ENCODE measurements at regions not wholly inside any gene's neighbourhood (a gene's known extent, or its start where the extent isn't known, plus 50 kb on each side); places are given as distances from the start of the nearest gene placed in this dataset.

DNA sequence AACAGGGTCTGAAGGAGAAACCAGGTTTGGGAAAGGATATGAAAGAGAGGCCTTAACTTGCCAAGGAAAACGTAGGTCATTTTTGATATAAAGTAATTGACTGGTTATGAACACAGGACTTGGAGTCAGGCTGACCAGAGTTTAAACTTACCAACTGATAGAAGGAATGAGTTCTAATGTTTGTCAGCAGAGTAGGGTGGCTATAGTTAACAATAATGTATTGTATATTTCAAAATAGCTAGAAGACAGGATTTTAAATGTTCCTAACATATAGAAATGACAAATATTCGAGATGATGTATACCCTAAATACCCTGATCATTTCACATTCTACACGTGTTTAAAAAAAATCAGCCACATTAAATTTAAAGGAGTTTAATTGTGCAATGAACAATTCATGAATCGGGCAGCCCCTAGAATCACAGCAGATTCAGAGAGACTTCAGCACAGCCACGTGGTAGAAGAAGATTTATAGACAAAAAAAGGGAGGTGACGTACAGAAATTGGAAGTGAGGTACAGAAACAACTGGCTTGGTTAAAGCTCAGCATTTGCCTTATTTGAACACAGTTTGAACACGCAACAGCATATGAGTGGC, 52.5 kb upstream of the PLEKHG7 start:
- DNase-seq (ENCODE audit: low read depth), result no peak

DNA sequence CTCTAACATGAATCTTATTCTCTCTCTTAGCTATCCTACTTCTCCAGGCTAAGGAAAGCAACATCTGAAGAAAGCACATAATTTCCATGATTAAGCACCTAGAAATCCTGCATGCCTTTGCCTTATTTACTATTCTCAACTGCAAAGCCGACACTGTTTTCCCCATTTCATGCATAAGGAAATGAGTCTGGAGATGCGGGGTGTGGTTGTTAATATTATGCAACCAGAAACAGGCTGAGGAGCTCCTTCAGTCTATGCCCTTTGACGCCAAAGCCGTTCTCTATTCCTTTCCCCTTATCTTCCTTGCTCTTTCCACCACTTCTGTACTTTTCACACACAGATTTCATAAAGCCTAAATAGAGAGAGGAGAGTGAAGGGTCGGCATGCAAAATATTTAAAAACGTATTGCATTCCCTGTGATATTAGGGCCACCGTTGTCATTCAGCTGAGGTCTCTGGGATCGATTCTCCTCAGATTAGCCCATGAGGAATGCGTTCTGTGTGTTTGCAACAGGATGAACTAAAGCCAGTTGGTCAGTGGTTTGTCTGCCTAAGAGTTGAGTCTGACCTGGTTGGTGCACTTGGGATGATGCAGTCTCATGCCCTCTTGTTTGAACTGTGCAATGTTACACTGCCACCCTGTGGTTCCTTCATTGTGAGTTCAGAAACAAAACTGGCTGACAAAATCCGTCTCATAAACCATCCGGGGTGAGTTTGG, 53.1 kb upstream of the PLEKHG7 start:
- peak; percentile 85 for DNase-seq (ENCODE audit: low read depth)

DNA sequence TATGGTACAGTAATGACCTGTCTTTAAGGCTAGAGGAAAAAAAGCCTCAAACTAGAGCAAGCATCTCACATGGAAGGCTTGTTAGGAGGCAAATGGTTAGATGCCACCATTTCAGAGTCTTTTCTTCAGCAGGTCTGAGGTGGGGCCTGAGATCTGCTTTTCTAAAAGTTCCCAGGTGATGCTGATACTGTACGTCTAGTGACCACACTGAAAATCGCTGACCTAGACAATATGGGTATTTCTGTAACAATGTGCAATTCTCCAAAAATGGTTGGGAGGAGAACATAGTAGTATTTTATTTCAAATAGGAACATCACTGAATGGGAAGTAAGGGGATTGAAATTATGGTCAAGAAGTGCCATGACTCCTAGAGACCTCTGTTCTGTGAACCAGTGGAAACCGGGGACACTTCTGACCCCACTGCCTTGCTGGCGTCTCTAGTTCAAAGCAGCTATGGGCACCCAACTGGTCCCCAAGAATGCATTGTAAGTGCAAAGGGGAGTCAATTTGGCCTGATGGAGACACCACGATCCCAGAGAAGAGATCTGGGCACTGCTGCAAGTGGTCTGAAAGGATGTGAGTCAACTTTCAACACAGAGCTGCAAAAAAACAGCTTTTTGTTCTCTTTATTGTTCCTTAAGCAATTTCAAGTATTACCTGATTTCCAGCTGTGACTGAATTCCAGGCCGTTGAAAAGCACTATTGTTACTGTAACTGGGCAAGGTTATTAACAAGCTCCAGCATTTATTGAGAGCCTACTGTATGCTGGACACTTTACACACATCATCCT, 54.4 kb upstream of the PLEKHG7 start:
- peak; percentile 6 for DNase-seq (ENCODE audit: low read depth)

DNA sequence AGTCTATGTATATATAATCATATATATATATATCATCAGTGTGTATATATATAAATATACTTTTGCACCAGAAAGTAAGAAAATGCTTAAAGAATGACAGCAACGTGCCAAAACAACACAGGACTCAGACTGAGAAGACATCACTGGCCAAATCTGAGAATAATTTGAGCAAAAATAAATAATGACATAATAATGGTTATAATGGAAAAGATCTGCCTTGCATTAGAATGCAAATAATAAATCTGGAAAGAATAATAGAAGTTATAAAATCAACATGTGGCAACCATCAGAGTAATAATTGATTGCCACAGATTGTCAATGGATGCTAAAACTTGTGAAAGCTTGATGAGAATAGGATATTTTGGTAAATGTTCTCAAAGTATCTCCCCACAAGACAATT, 61.5 kb upstream of the PLEKHG7 start:
- no peak for DNase-seq (ENCODE audit: low read depth)

DNA sequence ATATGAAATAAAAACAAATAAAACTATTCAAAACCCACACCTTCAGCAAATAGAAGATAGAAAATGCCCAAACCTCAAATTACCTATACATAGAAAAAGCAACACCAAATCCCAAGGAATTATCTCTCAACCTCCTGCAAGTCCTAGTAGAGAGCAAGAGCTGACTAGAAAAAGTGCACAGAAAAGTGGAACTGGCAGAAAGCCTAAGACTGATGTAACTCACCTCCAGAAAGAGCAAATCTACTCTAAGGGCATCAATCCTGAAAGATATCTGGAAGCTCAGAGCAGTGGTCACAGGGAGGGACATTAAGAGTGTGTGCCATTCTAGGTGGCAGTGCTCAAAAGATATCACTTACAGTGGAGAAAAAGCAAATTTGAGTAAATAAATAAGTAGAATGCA, 62.1 kb upstream of the PLEKHG7 start:
- no peak for DNase-seq (ENCODE audit: low read depth)

DNA sequence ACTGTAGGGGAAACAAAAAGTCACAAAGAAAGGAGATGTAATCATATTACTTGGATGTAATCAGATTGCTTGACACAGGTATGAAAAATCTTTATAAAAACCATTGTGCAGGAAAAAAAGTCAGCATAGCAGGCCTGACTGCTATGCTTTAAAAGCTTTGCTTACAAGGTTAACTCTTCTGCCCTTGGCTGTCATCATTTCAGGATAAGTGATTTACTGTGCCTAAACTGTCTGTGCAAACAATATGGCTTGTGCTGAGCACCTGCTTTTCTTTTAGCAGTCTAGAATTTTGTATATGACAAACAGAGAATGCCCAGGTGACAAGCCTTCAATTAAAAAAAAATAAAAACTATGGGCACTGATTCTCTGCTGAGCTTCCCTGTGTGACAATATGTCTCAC, 63.8 kb upstream of the PLEKHG7 start:
- no peak for DNase-seq (ENCODE audit: low read depth)

DNA sequence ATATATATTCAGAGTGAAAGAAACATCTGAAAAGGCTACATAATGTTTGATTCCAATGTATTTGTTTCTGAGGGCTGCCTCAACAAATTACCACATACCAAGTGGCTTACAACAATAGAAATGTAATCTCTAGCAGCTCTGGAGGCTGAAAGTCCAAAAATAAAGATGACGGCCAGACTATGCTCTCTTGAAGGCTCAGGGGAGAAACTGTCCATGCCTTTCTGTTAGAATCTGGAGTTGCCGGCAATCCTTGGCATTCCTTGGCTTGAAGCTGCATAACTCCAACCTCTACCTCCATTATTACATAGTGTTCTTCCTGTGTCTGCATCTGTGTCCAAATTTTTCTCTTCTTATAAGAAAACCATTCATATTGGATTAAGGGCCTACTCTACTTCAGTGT, 68.1 kb upstream of the PLEKHG7 start:
- no peak for DNase-seq (ENCODE audit: low read depth)

DNA sequence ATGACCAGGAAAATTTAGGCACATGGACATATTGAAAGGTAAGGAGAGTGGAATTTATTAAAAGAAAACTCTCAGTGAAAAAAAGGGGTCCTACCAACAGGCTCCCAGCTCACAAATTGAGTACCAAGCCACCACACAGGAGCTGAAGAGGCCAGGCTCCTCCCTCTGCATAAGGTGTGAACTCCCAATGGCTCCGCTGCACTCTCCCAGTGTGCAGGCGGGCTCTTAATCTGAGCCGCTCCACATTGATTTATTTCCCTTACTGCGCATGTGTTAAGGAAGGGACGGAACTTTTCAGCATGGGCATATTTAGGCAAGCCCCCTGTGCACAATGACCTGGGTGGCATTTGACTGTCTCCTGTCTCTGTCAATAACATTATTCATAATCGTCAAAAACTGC, 68.6 kb upstream of the PLEKHG7 start:
- no peak for DNase-seq (ENCODE audit: low read depth)

DNA sequence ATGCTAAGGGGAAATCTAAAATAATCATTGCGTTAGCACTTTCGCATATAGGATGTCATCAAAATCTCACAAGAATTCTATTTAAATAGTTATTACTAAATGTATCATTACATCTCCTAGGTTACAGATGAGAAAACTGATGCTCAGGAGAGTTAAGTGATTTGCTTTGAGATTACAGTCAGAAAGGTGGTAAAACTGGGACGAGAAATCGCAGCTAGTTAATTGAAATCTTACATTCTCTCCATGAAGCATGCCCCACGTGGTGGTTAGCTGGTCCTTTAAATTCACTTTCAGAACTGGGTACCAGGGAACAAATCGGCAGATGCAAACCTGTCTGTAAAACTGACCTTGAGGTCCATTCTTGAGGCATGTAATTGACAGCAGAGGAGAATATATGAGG, 71.8 kb upstream of the PLEKHG7 start:
- no peak for DNase-seq (ENCODE audit: low read depth)

DNA sequence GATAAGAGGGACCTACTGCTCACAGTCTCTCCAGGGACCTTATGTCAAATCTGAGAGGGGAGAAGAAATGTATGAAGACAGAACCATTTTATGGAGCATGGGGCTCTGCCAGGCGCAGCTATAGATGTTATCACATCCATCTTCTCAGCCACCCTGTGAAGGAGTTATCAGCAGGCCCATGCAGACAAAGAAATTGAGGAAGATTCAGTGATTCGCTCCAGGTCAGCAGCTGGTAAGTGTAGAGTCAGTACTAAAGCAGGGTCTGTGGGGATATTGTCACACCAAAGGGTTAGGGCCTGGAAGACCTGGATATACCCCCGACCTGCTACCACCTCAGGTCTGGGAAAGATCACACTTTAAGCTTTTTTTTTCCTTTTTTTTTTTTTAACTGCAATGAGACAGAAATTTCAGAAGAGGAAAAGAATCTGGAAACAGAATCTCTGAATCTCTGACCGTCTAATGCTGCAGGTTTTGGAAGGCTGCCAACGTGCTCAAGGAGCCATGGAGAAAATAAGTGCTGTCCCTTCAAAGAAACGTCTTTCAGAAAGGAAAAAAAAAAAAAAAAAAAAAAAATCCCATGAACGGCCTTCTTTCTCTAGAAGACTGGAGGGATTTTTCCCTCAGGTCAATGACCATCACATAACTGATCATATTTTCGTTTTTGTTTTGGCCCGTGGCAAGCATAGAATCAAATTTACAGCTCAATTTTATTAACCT, 73.3 kb upstream of the PLEKHG7 start:
- DNase-seq (ENCODE audit: low read depth), result peak; percentile 73

DNA sequence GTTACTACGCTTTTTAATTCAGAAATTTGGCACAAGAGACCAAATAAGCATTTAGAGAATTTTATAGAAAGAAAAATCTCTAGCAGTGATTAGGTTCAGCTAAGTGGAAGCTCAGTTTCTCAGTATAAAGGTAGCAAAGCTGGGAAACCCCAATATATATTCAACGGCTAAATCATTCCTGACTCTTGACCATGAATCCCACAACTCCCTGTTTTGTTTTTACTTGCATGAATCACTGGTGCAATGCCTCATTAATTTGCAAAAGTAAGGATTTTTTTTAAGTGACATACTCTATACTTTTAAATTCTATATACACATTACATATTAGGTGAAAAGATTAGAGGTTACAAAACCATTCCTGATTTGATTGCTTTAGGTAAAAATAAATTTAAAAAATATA, 74.3 kb upstream of the PLEKHG7 start:
- DNase-seq (ENCODE audit: low read depth), result peak; percentile 59

DNA sequence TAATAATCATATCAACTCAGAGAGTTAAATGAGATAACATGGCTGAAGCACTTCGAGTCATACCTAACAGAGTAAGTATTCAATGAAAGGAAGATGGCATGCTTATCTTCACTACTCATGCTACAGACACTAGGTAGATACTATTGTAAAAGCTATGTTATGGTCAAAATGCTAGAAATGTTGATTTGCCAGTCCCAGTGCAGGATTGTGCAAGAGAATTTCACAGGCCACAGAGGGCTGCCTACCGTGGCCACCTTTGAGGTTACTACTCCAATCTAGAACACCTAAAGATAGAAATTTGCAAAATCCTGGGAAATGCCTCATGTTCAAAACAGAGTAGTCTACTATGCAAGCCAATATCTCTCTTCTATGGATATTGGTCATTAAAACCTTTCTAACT, 75.3 kb upstream of the PLEKHG7 start:
- DNase-seq (ENCODE audit: low read depth), result no peak

DNA sequence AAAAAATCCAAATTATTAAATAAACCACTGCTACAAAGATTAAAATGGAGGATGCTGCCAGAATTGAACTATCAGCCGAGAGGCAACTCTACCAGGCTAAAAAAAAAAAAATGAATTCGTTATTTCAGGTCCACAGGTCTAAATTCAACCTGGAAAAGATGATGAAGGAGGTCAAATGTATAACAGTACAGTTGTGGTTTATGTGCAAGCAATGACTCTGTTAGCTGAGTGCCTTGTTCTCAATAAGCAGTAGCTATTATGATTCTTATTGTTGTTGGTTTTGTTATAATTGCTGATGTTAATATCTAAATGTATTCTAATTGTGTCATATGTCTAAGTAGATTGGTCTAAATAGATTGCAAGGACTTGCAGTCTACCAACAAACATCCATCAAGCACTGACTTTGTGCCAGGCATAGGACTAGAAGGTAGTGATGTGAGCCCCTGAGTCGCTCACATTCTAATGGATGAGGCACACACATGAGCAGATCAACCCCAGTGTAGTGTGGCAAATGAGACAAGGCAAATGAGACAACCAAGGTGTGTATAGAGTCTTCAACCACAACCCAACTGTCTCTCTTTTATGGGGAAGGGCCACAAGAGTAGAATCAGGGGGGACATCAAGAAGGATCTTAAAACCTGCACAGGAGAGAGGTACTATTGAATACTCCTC, 77.0 kb upstream of the PLEKHG7 start:
- DNase-seq (ENCODE audit: low read depth), result no peak

DNA sequence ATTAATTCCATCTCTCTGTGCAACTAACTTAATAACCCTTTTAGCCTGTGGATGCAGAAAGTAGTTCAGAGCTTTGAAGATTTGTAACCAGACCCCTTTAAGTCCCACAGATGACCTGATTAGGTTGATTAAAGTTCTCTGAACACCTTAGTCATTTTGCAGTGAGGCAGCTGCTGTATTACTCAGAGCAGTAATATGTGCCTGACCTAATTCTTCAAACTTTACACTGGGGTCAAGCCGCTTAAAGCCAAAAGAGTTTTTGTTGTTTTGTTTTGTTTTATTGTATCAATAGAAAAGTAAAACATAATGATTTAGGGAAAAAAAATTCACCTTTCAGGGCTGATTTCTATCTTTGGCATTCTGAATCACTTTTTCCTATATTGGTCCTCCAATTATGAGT, 78.6 kb upstream of the PLEKHG7 start:
- DNase-seq (ENCODE audit: low read depth), result peak; percentile 84

DNA sequence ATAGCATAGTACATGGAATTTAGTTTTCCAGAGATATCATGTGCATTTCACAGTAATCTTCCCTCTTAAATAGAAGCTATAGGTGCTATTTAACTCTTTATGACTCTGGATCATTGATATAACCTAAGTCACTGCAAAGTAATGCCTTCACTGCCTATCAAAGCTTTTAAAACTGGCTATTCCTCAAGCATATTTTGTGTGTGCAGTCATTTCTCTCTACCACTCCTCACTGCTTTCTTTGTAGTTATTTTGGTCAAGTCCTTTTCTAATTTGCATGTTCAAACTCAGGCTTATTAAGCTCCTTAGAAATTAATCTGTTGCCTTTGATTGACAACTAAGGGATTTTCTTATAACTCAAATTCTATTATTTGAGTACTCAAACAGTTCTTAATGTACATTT, 79.4 kb upstream of the PLEKHG7 start:
- DNase-seq (ENCODE audit: low read depth), result no peak

DNA sequence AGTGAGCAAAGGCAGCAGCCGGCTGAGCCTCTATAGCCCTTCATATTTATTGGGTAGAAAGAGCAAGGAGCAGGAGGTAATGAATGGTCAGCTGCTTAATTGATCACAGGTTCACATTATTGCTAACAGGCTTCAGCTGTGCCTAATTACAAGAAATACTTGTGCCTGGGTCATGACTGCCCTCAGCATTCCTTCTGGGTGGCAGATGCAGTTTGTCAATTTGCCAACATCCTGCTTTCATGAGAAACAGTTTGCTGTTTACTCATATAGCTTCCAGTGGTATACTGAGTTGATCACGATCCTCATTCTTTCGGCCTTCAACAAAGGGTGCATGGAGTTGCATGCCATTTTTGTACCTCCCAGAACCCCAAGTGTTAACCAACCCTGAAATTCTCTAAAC, 81.0 kb upstream of the PLEKHG7 start:
- peak; percentile 55 for DNase-seq (ENCODE audit: low read depth)

DNA sequence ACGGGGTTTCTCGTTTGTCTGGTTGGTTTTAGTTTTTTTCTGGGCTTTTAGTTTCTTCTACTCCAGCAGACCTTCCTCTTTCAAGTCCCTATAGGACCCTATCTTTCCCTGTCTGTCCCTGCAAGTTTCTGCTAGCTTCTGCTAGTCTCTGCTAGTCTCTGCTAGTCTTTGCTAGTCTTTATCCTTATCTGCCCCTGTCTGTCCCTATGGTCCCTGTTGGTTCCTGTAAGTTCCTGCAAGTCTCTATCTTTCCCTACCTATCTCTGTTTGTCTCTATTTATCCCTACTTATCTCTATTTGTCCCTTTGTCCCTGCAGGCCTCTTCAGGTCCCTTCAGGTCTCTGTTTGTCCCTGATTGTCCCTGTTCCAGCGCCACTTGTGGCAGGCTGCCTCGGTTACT, 81.5 kb upstream of the PLEKHG7 start:
- DNase-seq (ENCODE audit: low read depth), result no peak

DNA sequence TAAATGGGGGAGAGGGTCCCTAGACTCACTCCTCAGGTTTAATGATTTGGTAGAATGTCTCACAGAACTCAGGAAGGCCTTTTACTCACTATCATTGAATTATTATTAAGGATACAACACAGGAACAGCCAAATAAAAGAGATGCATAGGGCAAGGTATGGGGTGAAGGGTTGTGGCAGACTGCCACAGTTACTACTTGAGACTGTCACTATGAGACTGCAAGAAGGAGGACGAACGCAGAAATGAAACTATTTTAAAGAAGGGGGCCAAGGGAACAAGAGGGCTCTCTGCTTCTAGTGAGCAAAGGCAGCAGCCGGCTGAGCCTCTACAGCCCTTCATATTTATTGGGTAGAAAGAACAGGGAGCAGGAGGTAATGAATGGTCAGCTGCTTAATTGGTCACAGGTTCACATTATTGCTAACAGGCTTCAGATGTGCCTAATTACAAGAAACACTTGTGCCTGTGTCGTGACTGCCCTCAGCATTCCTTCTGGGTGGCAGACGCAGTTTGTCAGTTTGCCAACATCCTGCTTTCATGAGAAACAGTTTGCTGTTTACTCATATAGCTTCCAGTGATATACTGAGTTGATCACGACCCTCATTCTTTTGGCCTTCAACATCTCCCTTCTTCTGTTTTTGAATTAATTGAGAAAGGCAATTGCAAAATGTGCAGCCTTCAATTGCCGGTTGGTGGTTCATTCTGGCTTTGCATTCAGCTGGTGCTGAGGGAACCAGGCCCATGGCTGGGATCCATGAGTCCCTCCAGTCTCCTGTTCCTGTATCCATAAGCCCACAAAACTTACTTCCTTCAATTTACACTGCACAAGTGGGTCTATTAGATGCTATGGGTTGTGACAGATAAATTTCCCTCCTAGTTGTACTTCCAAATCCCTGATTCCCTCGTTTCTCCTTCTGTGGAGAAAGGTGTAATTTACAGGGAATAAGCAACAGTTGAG, 82.8 kb upstream of the PLEKHG7 start:
- DNase-seq (ENCODE audit: low read depth), result peak; percentile 62

DNA sequence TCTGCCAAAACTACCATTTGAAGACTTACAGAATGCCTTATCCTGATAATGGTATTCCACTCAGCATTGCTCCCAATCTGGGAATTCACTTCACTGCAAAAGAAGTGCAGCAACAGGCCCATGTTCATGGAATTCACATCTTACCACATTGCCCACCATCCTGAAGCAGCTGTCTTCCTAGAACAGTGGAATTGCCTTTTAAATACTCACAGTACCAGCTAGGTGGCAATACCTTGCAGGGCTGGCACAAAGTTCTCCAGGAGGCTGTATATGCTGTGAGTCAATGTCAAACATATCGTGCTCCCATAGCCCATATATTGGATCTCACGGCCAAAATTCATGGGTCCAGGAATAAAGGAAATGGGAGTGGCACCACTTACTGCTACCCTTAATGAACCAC, 83.8 kb upstream of the PLEKHG7 start:
- no peak for DNase-seq (ENCODE audit: low read depth)

DNA sequence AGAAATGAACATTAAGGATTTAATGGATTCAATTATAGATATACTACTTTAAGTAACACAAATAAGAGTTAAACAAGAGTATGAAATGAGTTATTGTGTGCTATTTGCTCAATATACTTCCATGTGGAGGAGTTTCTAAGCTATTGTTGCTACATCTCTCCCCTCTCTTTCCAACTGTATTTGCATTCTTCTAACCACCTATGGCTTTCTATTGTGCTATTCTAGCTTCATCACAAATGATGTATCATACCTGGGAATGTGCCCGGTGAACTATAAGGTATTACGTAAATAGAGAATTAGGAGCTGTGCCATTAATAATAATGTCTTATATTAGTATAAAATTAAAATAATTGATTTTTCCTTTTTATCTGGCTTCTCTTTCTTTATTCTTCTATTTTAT, 87.1 kb upstream of the PLEKHG7 start:
- no peak for DNase-seq (ENCODE audit: low read depth)

DNA sequence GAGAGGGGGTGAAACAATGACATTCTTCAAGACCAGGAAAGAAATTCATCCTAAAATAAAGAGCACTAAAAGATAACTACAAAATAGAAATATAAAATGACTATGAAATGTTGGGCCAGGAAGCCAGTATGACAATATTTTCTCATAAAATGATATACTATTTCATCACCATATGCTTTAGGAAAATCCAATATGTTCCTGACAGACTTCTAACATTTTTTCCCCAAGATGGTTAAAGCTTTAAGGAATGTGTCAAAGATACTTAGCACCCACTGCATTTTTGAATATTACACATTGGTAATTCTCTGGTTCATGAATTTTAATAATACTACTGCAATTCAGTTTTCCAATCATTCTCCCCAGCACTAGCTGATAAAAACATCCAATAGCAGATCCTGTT, 87.7 kb upstream of the PLEKHG7 start:
- DNase-seq (ENCODE audit: low read depth), result no peak
